Retinal pigment epithelial cell (primary cell): ENCODE measurements at regions not wholly inside any gene's neighbourhood (a gene's known extent, or its start where the extent isn't known, plus 50 kb on each side); places are given as distances from the start of the nearest gene placed in this dataset.
A peak's percentile ranks its signal among the peaks of the same experiment; 100 is the strongest.

ENCODE experiments used
- DNase-seq: peaks from one replicate; pipeline ENCODE4 v3.0.0-alpha.2; 2010; ENCODE audit warnings: low read depth
- H3K4me3 ChIP-seq: 2 replicates; pipeline ENCODE4 v1.5.1; 2011; ENCODE audit warnings: mild to moderate bottlenecking, low read length, control low read depth, moderate library complexity
- TF ChIP-seq, protein P1 (sequence below): conservative IDR thresholded peaks from 2 replicates; pipeline ENCODE4 v1.5.1; 2011; ENCODE audit warnings: low read depth, low read length, control low read depth, inconsistent platforms

DNA sequence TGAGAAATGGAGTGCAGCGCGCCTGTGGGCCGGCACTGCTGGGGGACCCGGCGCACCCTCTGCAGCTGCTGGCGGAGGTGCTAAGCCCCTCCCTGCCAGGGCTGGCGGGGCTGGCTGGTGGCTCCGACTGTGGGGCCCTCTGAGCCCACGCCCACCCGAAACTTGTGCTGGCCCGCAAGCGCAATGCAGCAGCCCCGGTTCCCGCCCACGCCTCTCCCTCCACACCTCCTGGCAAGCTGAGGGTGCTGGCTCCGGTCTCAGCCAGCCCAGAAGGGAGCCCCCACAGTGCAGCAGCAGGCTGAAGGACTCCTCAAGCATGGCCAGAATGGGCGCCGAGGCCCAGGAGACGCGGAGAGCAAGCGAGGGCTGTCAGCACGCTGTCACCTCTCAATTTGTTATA, 1063.0 kb upstream of the AUTS2 start:
- no peak for DNase-seq
- TF ChIP-seq, protein P1, sequence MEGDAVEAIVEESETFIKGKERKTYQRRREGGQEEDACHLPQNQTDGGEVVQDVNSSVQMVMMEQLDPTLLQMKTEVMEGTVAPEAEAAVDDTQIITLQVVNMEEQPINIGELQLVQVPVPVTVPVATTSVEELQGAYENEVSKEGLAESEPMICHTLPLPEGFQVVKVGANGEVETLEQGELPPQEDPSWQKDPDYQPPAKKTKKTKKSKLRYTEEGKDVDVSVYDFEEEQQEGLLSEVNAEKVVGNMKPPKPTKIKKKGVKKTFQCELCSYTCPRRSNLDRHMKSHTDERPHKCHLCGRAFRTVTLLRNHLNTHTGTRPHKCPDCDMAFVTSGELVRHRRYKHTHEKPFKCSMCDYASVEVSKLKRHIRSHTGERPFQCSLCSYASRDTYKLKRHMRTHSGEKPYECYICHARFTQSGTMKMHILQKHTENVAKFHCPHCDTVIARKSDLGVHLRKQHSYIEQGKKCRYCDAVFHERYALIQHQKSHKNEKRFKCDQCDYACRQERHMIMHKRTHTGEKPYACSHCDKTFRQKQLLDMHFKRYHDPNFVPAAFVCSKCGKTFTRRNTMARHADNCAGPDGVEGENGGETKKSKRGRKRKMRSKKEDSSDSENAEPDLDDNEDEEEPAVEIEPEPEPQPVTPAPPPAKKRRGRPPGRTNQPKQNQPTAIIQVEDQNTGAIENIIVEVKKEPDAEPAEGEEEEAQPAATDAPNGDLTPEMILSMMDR, result no peak
- H3K4me3 ChIP-seq, result no peak overlapping the region

DNA sequence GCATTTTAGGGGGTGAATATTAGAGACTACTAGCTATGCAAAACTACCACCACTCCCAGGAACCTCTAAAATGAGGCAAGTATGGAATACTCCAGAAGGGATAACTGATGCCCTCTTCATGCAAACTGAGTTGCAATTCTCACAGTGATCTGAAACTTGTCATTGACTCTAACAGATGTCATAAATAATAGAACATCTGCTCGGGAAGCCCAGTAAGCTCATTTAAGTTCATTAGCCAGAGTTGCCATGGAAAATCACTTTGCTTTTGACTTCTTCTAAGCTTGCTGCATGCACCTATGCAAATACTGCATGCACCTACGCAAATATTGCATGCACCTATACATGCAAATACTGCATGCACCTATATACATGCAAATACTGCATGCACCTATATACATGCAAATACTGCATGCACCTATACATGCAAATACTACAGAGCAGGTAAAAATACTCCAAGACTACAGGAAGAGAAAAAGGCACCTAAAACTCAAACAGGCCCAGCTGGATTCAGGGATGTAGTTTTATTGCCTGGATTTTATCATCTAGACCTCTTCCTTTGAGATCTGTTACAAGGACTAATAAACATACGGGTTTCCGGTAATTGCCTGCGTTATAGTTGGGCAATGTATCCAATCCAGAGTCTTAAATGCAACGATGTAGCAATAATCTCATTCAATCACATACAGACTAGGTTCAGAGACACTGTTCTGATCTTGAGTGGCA, 1061.1 kb upstream of the AUTS2 start:
- DNase-seq, result no peak

DNA sequence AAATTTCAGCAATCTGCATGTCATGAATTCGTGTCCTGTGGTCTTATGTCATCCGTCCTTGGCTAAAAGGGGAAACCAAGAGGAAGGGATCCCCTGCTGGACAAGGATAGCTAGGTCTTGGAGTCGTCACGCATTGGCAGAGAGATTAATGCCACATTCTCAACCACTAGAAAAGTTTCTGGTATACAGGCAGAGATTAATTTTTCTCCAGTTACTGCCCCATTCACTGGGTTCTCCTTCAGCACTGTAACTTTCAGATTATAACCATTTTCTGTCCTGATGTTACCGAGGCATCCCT, 1060.6 kb upstream of the AUTS2 start:
- TF ChIP-seq, protein P1, result no peak
- no peak overlapping the region for H3K4me3 ChIP-seq
- no peak for DNase-seq

More for the DNA sequence above, 1061.1 kb upstream of the AUTS2 start:
- TF ChIP-seq, protein P1, result no peak
- H3K4me3 ChIP-seq, result no peak overlapping the region

DNA sequence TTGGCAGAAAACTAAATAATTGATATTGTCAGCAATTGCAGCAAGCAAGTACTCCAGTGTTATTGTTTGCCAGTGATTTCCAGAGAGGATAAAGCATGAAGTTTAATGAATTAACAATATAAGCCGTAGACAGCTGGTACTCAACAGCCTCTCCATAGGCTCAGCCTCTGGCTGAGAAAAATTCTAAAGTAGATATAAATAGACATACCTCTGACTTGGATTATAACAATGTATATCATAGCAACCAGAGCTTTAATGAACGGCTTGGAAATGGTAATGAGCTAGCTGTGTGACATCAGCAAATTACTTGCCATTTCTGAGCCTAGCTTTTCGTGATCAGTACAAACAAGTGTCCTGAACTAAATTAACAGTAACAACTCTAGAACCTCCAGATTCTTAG, 1055.4 kb upstream of the AUTS2 start:
- TF ChIP-seq, protein P1, result no peak
- no peak overlapping the region for H3K4me3 ChIP-seq
- DNase-seq, result peak; percentile 73

DNA sequence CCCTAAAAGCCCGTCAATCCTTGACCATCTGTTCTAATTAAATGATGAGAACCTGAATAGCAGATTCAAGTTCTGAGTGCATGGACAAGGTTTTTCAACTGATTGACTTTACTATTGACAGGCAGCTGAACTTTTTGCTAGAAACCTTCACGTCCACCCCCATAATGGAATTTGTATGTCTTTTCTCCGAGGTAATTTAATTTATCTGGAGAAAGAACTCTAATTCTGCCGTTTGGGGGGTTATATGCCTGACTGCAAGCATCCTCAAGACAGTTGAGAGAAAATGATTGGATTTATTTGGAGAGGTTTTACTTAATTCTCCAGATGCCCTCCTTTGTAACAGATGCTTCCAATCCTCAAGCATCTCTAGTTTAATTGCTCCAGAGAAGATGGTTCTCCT, 1053.4 kb upstream of the AUTS2 start:
- no peak for DNase-seq

DNA sequence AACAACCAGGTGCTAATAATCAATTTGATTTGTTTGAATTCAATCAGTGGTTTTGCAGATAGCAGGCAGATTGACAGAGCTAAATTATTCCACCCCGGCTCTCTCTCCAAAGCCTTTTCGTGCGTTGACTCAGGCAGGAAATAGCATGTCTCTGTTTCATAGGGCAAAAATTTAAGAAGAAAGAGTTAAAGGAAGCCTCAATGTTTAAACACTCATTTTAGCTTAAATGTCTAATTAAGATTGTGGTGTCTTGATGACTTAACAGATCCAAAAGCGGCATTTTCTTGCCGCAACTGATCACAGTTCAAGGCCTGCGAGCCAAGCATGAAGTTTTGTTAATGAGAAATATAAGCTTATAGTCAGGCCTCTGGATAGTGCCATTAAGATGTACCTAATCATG, 1051.1 kb upstream of the AUTS2 start:
- DNase-seq, result peak; percentile 10
- TF ChIP-seq, protein P1, result no peak

More for the DNA sequence above, 1053.4 kb upstream of the AUTS2 start:
- TF ChIP-seq, protein P1, result no peak
- no peak overlapping the region for H3K4me3 ChIP-seq

DNA sequence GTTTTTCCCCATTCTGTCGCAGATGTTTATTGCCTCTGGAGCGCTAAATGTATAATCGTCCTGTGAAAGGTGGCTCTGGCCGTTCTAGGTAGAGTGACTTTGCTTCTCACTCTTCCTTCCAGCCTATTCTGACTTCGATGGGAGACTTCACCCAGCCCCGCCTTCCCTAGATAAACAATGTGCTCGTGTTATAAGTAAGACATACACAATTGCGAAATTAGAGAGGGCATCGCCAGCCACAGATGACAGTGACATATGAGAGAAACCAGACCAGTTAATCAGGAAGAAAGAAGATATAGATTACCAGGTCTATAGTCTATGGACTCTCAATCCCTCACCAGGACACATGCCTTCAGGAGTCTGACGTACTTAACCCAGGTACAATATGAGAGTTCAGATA, 1050.5 kb upstream of the AUTS2 start:
- TF ChIP-seq, protein P1, result no peak
- H3K4me3 ChIP-seq, result no peak overlapping the region
- DNase-seq, result no peak

More for the DNA sequence above, 1051.1 kb upstream of the AUTS2 start:
- H3K4me3 ChIP-seq, result no peak overlapping the region
